ENCODE measurements at regions not wholly inside any gene's neighbourhood (a gene's known extent, or its start where the extent isn't known, plus 50 kb on each side); places are given as distances from the start of the nearest gene placed in this dataset.

- no peak for DNase-seq (ENCODE audit: low read depth, low spot score)
- no peak for TF ChIP-seq CTCF (IDR thresholded peaks at IDR 0.05; ENCODE audit: low read depth, low read length)
- no peak overlapping the region for H3K4me3 ChIP-seq (ENCODE audit: low read depth, low read length)
- in situ Hi-C loops (cut with HindIII; ENCODE audit: low sequenced_read_pairs), result no loop called here
Observed at GRCh38 chr11:92696076-92696475, 273.4 kb upstream of the MTNR1B start.

GRCh38 chr11:92697461-92698312 is 271.8 kb upstream of the MTNR1B start:
- peak; percentile 29 for DNase-seq (ENCODE audit: low read depth, low spot score)
- no peak for TF ChIP-seq CTCF (IDR thresholded peaks at IDR 0.05; ENCODE audit: low read depth, low read length)
- in situ Hi-C loops (cut with HindIII; ENCODE audit: low sequenced_read_pairs), result no loop called here
- no peak overlapping the region for H3K4me3 ChIP-seq (ENCODE audit: low read depth, low read length)

- no peak overlapping the region for H3K4me3 ChIP-seq (ENCODE audit: low read depth, low read length)
- TF ChIP-seq CTCF (IDR thresholded peaks at IDR 0.05; ENCODE audit: low read depth, low read length), result no peak
- DNase-seq (ENCODE audit: low read depth, low spot score), result no peak
- in situ Hi-C loops (cut with HindIII; ENCODE audit: low sequenced_read_pairs), result no loop called here
Observed at GRCh38 chr11:92698742-92699141, 270.7 kb upstream of the MTNR1B start.

GRCh38 chr11:92702037-92702804 is 267.2 kb upstream of the MTNR1B start:
- in situ Hi-C loops (cut with HindIII; ENCODE audit: low sequenced_read_pairs), result no loop called here
- H3K4me3 ChIP-seq (ENCODE audit: low read depth, low read length), result no peak overlapping the region
- TF ChIP-seq CTCF (IDR thresholded peaks at IDR 0.05; ENCODE audit: low read depth, low read length), result no peak
- peak; percentile 25 for DNase-seq (ENCODE audit: low read depth, low spot score)

GRCh38 chr11:92702805-92703448 is 266.5 kb upstream of the MTNR1B start:
- in situ Hi-C loops (cut with HindIII; ENCODE audit: low sequenced_read_pairs), result no loop called here
- no peak for TF ChIP-seq CTCF (IDR thresholded peaks at IDR 0.05; ENCODE audit: low read depth, low read length)
- H3K4me3 ChIP-seq (ENCODE audit: low read depth, low read length), result no peak overlapping the region
- DNase-seq (ENCODE audit: low read depth, low spot score), result peak; percentile 43

GRCh38 chr11:92703449-92703830 is 266.0 kb upstream of the MTNR1B start:
- peak; percentile 68 for DNase-seq (ENCODE audit: low read depth, low spot score)
- in situ Hi-C loops (cut with HindIII; ENCODE audit: low sequenced_read_pairs), result no loop called here
- TF ChIP-seq CTCF (IDR thresholded peaks at IDR 0.05; ENCODE audit: low read depth, low read length), result no peak
- H3K4me3 ChIP-seq (ENCODE audit: low read depth, low read length), result no peak overlapping the region

All from astrocyte of the spinal cord (primary cell).